MM.1S (cell line): ENCODE measurements at regions not wholly inside any gene's neighbourhood (a gene's known extent, or its start where the extent isn't known, plus 50 kb on each side); places are given as distances from the start of the nearest gene placed in this dataset.

Experiments used
- DNase-seq: peaks from one replicate; pipeline ENCODE4 v3.0.0-alpha.2; 2015
- H2AFZ ChIP-seq: fragments of 300-600 bp; sonication (generic); 2 replicates; pipeline ENCODE4 v1.6.0; 2016; ENCODE audit warnings: antibody characterized with exemption, low read length
- H3F3A ChIP-seq: fragments of 300-600 bp; sonication (generic); 2 replicates; pipeline ENCODE4 v1.6.1; 2016; ENCODE audit warnings: mild to moderate bottlenecking, antibody characterized with exemption, low read length, moderate library complexity, mixed read lengths; ENCODE audit not compliant: insufficient read depth
- H3K27ac ChIP-seq: fragments of 300-600 bp; sonication (generic); 2 replicates; pipeline ENCODE4 v1.5.1; 2016; ENCODE audit warnings: mild to moderate bottlenecking, low read length
- H3K27me3 ChIP-seq: fragments of 300-600 bp; sonication (generic); replicated peaks from 2 replicates; pipeline ENCODE4 v1.6.0; 2016; ENCODE audit warnings: low read length; ENCODE audit not compliant: insufficient read depth
- H3K36me3 ChIP-seq: fragments of 300-600 bp; sonication (generic); replicated peaks from 2 replicates; pipeline ENCODE4 v1.6.1; 2016; ENCODE audit warnings: mild to moderate bottlenecking, low read length, mixed read lengths; ENCODE audit not compliant: insufficient read depth
- H3K4me1 ChIP-seq: fragments of 300-600 bp; sonication (generic); 2 replicates; pipeline ENCODE4 v1.6.1; 2016; ENCODE audit warnings: low read length, mixed read lengths
- H3K4me2 ChIP-seq: fragments of 300-600 bp; sonication (generic); 2 replicates; pipeline ENCODE4 v1.6.0; 2016; ENCODE audit warnings: low read depth, low read length
- H3K4me3 ChIP-seq: fragments of 300-600 bp; sonication (generic); 2 replicates; pipeline ENCODE4 v1.5.1; 2016; ENCODE audit warnings: low read length, mixed read lengths
- H3K79me2 ChIP-seq: fragments of 300-600 bp; sonication (generic); 2 replicates; pipeline ENCODE4 v1.6.1; 2016; ENCODE audit warnings: mixed run types, low read length, mixed read lengths
- H3K9ac ChIP-seq: fragments of 300-600 bp; sonication (generic); 2 replicates; pipeline ENCODE4 v1.6.1; 2016; ENCODE audit warnings: low read length, mixed read lengths
- H3K9me2 ChIP-seq: fragments of 300-600 bp; sonication (generic); replicated peaks from 2 replicates; pipeline ENCODE4 v1.6.1; 2016; ENCODE audit warnings: mild to moderate bottlenecking, low read length, mixed read lengths; ENCODE audit not compliant: insufficient read depth
- H3K9me3 ChIP-seq: fragments of 300-600 bp; sonication (generic); replicated peaks from 2 replicates; pipeline ENCODE4 v1.6.1; 2016; ENCODE audit warnings: mild to moderate bottlenecking, low read length, mixed read lengths; ENCODE audit not compliant: insufficient read depth
- H4K20me1 ChIP-seq: fragments of 300-600 bp; sonication (generic); 2 replicates; pipeline ENCODE4 v1.6.1; 2016; ENCODE audit warnings: mild to moderate bottlenecking, low read length, moderate library complexity, mixed read lengths; ENCODE audit not compliant: insufficient read depth
- CTCF ChIP-seq: fragments of 300-600 bp; sonication (generic); IDR thresholded peaks from 2 replicates; pipeline ENCODE4 v1.5.1; 2016; ENCODE audit warnings: antibody characterized with exemption, low read length, mixed read lengths
- EZH2 ChIP-seq: fragments of 300-600 bp; sonication (generic); optimal IDR thresholded peaks from 2 replicates; pipeline ENCODE3; 2017; ENCODE audit warnings: low read depth, mild to moderate bottlenecking, antibody characterized with exemption, low read length, mixed read lengths
- EZH2phosphoT487 ChIP-seq: fragments of 300-600 bp; sonication (generic); IDR thresholded peaks from 2 replicates; pipeline ENCODE4 v1.6.1; 2018; ENCODE audit warnings: antibody characterized with exemption, low read length

GRCh38 chr6:101120747-101121146 lies 239.6 kb upstream of the ASCC3 start:
- Histone ChIP-seq H3K4me2 (no peak overlapping the region), H4K20me1 (no peaks in the 10 kb centered on the region), H3K27me3 (no peaks in the 10 kb centered on the region), H2AFZ (no peak overlapping the region), H3K9me3 (no peaks in the 10 kb centered on the region), H3K36me3 (no peaks in the 10 kb centered on the region), H3K4me3 (no peak overlapping the region), H3K9ac (no peak overlapping the region), H3K27ac (no peak overlapping the region), H3K9me2 (no peaks in the 10 kb centered on the region), H3F3A (no peaks in the 10 kb centered on the region), H3K4me1 (no peaks in the 10 kb centered on the region), H3K79me2 (no peaks in the 10 kb centered on the region)
- TF ChIP-seq EZH2phosphoT487 (no peak), CTCF (no peak), EZH2 (no peak)
- no peak for DNase-seq

- no peaks in the 10 kb centered on the region for H3K9me3 ChIP-seq
- no peaks in the 10 kb centered on the region for H3K4me1 ChIP-seq
- H3K27me3 ChIP-seq = no peaks in the 10 kb centered on the region
- no peak overlapping the region for H3K9ac ChIP-seq
- no peaks in the 10 kb centered on the region for H3F3A ChIP-seq
- H3K36me3 ChIP-seq = no peaks in the 10 kb centered on the region
- no peak overlapping the region for H3K27ac ChIP-seq
- TF ChIP-seq EZH2phosphoT487 (no peak), CTCF (no peak), EZH2 (no peak)
- no peaks in the 10 kb centered on the region for H3K9me2 ChIP-seq
- H4K20me1 ChIP-seq = no peaks in the 10 kb centered on the region
- no peak overlapping the region for H3K4me3 ChIP-seq
- DNase-seq = no peak
- no peaks in the 10 kb centered on the region for H3K79me2 ChIP-seq
- no peak overlapping the region for H2AFZ ChIP-seq
- no peak overlapping the region for H3K4me2 ChIP-seq
Observed at GRCh38 chr6:101125380-101125971, 244.3 kb upstream of the ASCC3 start.

- H4K20me1 ChIP-seq = no peaks in the 10 kb centered on the region
- no peak overlapping the region for H3K4me3 ChIP-seq
- H3K79me2 ChIP-seq = no peaks in the 10 kb centered on the region
- H3K9me3 ChIP-seq = no peaks in the 10 kb centered on the region
- H3K4me2 ChIP-seq = no peak overlapping the region
- no peaks in the 10 kb centered on the region for H3K36me3 ChIP-seq
- no peaks in the 10 kb centered on the region for H3F3A ChIP-seq
- H3K27ac ChIP-seq = no peak overlapping the region
- H3K9me2 ChIP-seq = no peaks in the 10 kb centered on the region
- DNase-seq = no peak
- no peaks in the 10 kb centered on the region for H3K4me1 ChIP-seq
- TF ChIP-seq EZH2 (no peak), EZH2phosphoT487 (no peak), CTCF (no peak)
- H3K27me3 ChIP-seq = no peaks in the 10 kb centered on the region
- H2AFZ ChIP-seq = no peak overlapping the region
- H3K9ac ChIP-seq = no peak overlapping the region
Observed at GRCh38 chr6:101126501-101126900, 245.4 kb upstream of the ASCC3 start.
